Upper lobe of left lung (tissue), 4 donors: ENCODE measurements at regions not wholly inside any gene's neighbourhood (a gene's known extent, or its start where the extent isn't known, plus 50 kb on each side); places are given as distances from the start of the nearest gene placed in this dataset.

Experiments
- EP300 ChIP-seq, 4 donors: sonication (generic); formaldehyde crosslinking; IDR thresholded peaks; one replicate each; pipeline ENCODE4 v1.5.1; 2017; ENCODE audit warnings: antibody characterized with exemption in 4 of 4, control low read depth in 2 of 4
- POLR2A ChIP-seq, 4 donors: fragments of 450-650 bp; IDR thresholded peaks; one replicate each; pipeline ENCODE4 v1.5.1; 2016 to 2017; ENCODE audit warnings: antibody characterized with exemption in 4 of 4, mild to moderate bottlenecking in 2 of 4
- POLR2AphosphoS5 ChIP-seq, 2 donors: sonication (generic); formaldehyde crosslinking; IDR thresholded peaks; one replicate each; pipeline ENCODE4 v1.5.1; 2017; ENCODE audit warnings: antibody characterized with exemption in 2 of 2
- TF ChIP-seq, protein P1 (sequence below), 6 experiments: fragments of 450-650 bp in 4 of 6; fragments of 200-600 bp in 2 of 6; sonication (generic) in 2 of 6; IDR thresholded peaks; one replicate each; pipeline ENCODE4 v1.5.1; 2016 to 2019; ENCODE audit warnings: antibody characterized with exemption in 6 of 6

DNA sequence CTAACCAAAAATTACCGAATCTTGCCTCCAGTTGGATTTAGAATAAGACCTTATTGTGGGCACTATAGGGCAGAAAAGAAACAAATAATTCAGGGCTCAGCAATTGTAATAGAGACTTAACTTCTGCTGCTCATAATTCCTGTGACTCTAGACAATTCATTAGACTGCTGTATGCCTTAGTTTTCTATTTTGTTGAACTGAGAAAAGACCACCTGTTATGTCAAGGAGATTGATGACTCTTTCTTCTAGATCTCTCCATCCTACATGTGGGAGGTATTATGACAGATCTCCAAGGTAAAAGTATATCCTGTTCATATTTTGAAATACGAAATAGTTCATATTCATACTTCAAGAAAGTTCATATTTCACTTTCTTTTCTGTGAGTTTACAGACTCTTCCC, 605.1 kb downstream of the PSAT1 start:
- TF ChIP-seq, protein P1, sequence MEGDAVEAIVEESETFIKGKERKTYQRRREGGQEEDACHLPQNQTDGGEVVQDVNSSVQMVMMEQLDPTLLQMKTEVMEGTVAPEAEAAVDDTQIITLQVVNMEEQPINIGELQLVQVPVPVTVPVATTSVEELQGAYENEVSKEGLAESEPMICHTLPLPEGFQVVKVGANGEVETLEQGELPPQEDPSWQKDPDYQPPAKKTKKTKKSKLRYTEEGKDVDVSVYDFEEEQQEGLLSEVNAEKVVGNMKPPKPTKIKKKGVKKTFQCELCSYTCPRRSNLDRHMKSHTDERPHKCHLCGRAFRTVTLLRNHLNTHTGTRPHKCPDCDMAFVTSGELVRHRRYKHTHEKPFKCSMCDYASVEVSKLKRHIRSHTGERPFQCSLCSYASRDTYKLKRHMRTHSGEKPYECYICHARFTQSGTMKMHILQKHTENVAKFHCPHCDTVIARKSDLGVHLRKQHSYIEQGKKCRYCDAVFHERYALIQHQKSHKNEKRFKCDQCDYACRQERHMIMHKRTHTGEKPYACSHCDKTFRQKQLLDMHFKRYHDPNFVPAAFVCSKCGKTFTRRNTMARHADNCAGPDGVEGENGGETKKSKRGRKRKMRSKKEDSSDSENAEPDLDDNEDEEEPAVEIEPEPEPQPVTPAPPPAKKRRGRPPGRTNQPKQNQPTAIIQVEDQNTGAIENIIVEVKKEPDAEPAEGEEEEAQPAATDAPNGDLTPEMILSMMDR (IDR thresholded peaks at IDR 0.05), result no peak
- TF ChIP-seq POLR2A (IDR thresholded peaks at IDR 0.05) (no peak), EP300 (IDR thresholded peaks at IDR 0.05) (no peak), POLR2AphosphoS5 (IDR thresholded peaks at IDR 0.05) (no peak)
